HCT116 (cell line): ENCODE measurements at regions not wholly inside any gene's neighbourhood (a gene's known extent, or its start where the extent isn't known, plus 50 kb on each side); places are given as distances from the start of the nearest gene placed in this dataset.

Source experiments
- ATAC-seq: fragments of 200-7000 bp; cut with Tn5 transposase; 2 replicates; pipeline ENCODE4 v1.9.1; 2020; ENCODE audit warnings: mild to moderate bottlenecking, moderate library complexity
- BruUV-seq: library from RNA; stranded (reverse); fragments of 400-500 nt; replicated peaks from 2 replicates; lab custom pipeline; 2021; lab: Mats Ljungman, UMichigan
- CTCF ChIA-PET: fragments of 300-600 bp; sonication (Branson Sonifier 250); formaldehyde crosslinking; loops from one replicate; lab custom pipeline; 2021; ENCODE audit warnings: antibody characterized with exemption; lab: Charles Lee
- POLR2A ChIA-PET: fragments of 300-600, 350-600 bp; sonication (Branson Sonifier 250); formaldehyde crosslinking; loops from one replicate; lab custom pipeline; 2021; ENCODE audit warnings: antibody characterized with exemption; lab: Charles Lee
- RAD21 ChIA-PET, 2 experiments: fragments of 300-600 bp; sonication (Branson Sonifier 250); formaldehyde crosslinking; loops; one replicate each; lab custom pipeline; 2023; ENCODE audit warnings: low total read pairs in 2 of 2; ENCODE audit not compliant: uncharacterized antibody in 2 of 2, unreplicated experiment in 2 of 2, low non-redundant PET in 1 of 2; lab: Charles Lee
- DNase-seq: peaks from one replicate; pipeline ENCODE4 v3.0.0-alpha.2; 2010; ENCODE audit warnings: low read depth, low spot score
- H2AFZ ChIP-seq: fragments of 200-600 bp; shearing (Covaris generic), sonication (generic); 2 replicates; pipeline ENCODE4 v1.6.1; 2017; ENCODE audit warnings: low read depth, mixed run types, mixed read lengths, antibody characterized with exemption, low read length; ENCODE audit not compliant: poor library complexity, severe bottlenecking
- H3K27ac ChIP-seq: 2 replicates; pipeline ENCODE4 v1.5.1; 2012; ENCODE audit warnings: low read depth, low read length
- H3K27me3 ChIP-seq: fragments of 200-600 bp; sonication (generic); 2 replicates; pipeline ENCODE4 v1.6.1; 2016; ENCODE audit warnings: mixed run types, low read length, mixed read lengths; ENCODE audit not compliant: insufficient read depth
- H3K36me3 ChIP-seq, 2 experiments: fragments of 200-500 bp in 1 of 2; fragments of 200-600 bp in 1 of 2; sonication (Bioruptor generic) in 1 of 2; sonication (generic) in 1 of 2; 2 replicates each; pipeline versions ENCODE4 v1.5.1 to v1.6.1; 2014 to 2016; ENCODE audit warnings: low read length in 2 of 2, inconsistent platforms in 1 of 2, mixed read lengths in 1 of 2, mixed run types in 1 of 2; ENCODE audit not compliant: insufficient read depth in 2 of 2, control insufficient read depth in 1 of 2
- H3K4me1 ChIP-seq, 2 experiments: fragments of 200-600 bp in 1 of 2; sonication (generic) in 1 of 2; 2 replicates each; pipeline versions ENCODE4 v1.5.1 to v1.6.1; 2012 to 2017; ENCODE audit warnings: low read length in 2 of 2, inconsistent platforms in 1 of 2, mild to moderate bottlenecking in 1 of 2, mixed read lengths in 1 of 2, mixed run types in 1 of 2, moderate library complexity in 1 of 2; ENCODE audit not compliant: insufficient read depth in 2 of 2, control insufficient read depth in 1 of 2
- H3K4me2 ChIP-seq: fragments of 200-600 bp; sonication (generic); 2 replicates; pipeline ENCODE4 v1.6.1; 2017; ENCODE audit warnings: mixed run types, low read length, mixed read lengths
- H3K4me3 ChIP-seq, 2 experiments: fragments of 200-600 bp in 1 of 2; sonication (generic) in 1 of 2; replicated peaks in 1 of 2; 2 replicates each; pipeline ENCODE4 v1.5.1; 2011 to 2016; ENCODE audit warnings: low read length in 2 of 2, control low read depth in 1 of 2, low read depth in 1 of 2, mild to moderate bottlenecking in 1 of 2, mixed read lengths in 1 of 2, mixed run types in 1 of 2
- H3K79me2 ChIP-seq: fragments of 200-600 bp; sonication (generic); 2 replicates; pipeline ENCODE4 v1.6.1; 2017; ENCODE audit warnings: mild to moderate bottlenecking, mixed run types, low read length, moderate library complexity, mixed read lengths; ENCODE audit not compliant: insufficient read depth
- H3K9ac ChIP-seq: fragments of 200-600 bp; sonication (generic); 2 replicates; pipeline ENCODE4 v1.6.1; 2016; ENCODE audit warnings: low read length, mixed read lengths
- H3K9me2 ChIP-seq: fragments of 200-600 bp; sonication (generic), shearing (Covaris generic); 2 replicates; pipeline ENCODE4 v1.6.1; 2017; ENCODE audit warnings: mixed run types, mild to moderate bottlenecking, moderate library complexity; ENCODE audit not compliant: insufficient read depth
- H3K9me3 ChIP-seq, 2 experiments: fragments of 200-500 bp in 1 of 2; fragments of 200-600 bp in 1 of 2; sonication (Bioruptor generic) in 1 of 2; sonication (generic) in 1 of 2; 2 replicates each; pipeline ENCODE4 v1.6.1; 2014 to 2017; ENCODE audit warnings: low read length in 2 of 2, mixed read lengths in 2 of 2, inconsistent platforms in 1 of 2, low read depth in 1 of 2, mild to moderate bottlenecking in 1 of 2, mixed run types in 1 of 2, moderate library complexity in 1 of 2; ENCODE audit not compliant: control insufficient read depth in 1 of 2, insufficient read depth in 1 of 2
- H4K20me1 ChIP-seq: fragments of 200-600 bp; sonication (generic), shearing (Covaris generic); 2 replicates; pipeline ENCODE4 v1.6.1; 2017; ENCODE audit warnings: mixed run types, mild to moderate bottlenecking, moderate library complexity; ENCODE audit not compliant: insufficient read depth
- CBX3 ChIP-seq: IDR thresholded peaks from 2 replicates; pipeline ENCODE4 v1.6.1; 2012; ENCODE audit warnings: low read depth
- CEBPB ChIP-seq: IDR thresholded peaks from 2 replicates; pipeline ENCODE4 v1.6.1; 2012; ENCODE audit warnings: low read depth
- CTCF ChIP-seq, 3 experiments: fragments of 200-600 bp in 1 of 3; sonication (generic) in 1 of 3; IDR thresholded peaks in 2 of 3; conservative IDR thresholded peaks in 1 of 3; 2 replicates each; pipeline ENCODE4 v1.5.1; 2012 to 2017; ENCODE audit warnings: low read depth in 2 of 3, low read length in 2 of 3, antibody characterized with exemption in 1 of 3, borderline replicate concordance in 1 of 3, control low read depth in 1 of 3, mild to moderate bottlenecking in 1 of 3, mixed read lengths in 1 of 3, mixed run types in 1 of 3, moderate library complexity in 1 of 3; ENCODE audit not compliant: insufficient read depth in 1 of 3
- EGR1 ChIP-seq: IDR thresholded peaks from 2 replicates; pipeline ENCODE4 v1.6.1; 2012; ENCODE audit warnings: low read depth
- ELF1 ChIP-seq: IDR thresholded peaks from 2 replicates; pipeline ENCODE4 v1.6.1; 2012; ENCODE audit warnings: low read depth, borderline replicate concordance
- EZH2phosphoT487 ChIP-seq: fragments of 200-600 bp; IDR thresholded peaks from 2 replicates; pipeline ENCODE4 v1.6.1; 2018; ENCODE audit warnings: antibody characterized with exemption, borderline replicate concordance
- FOSL1 ChIP-seq: IDR thresholded peaks from 2 replicates; pipeline ENCODE4 v1.6.1; 2012; ENCODE audit warnings: low read depth
- JUND ChIP-seq: IDR thresholded peaks from 2 replicates; pipeline ENCODE4 v1.6.1; 2012
- MAX ChIP-seq: IDR thresholded peaks from 2 replicates; pipeline ENCODE4 v1.6.1; 2012
- POLR2A ChIP-seq: IDR thresholded peaks from 2 replicates; pipeline ENCODE4 v1.7.0; 2011; ENCODE audit warnings: borderline replicate concordance; ENCODE audit not compliant: insufficient read depth, insufficient read length; ENCODE audit errors: extremely low read depth
- POLR2AphosphoS5 ChIP-seq: IDR thresholded peaks from 2 replicates; pipeline ENCODE4 v1.6.1; 2011; ENCODE audit warnings: mild to moderate bottlenecking, low read depth, low read length, moderate library complexity
- RAD21 ChIP-seq: IDR thresholded peaks from 2 replicates; pipeline ENCODE4 v1.6.1; 2012; ENCODE audit warnings: low read depth, mild to moderate bottlenecking
- REST ChIP-seq: IDR thresholded peaks from 2 replicates; pipeline ENCODE4 v1.6.1; 2012; ENCODE audit warnings: low read depth
- SIN3A ChIP-seq: IDR thresholded peaks from 2 replicates; pipeline ENCODE4 v1.6.1; 2012; ENCODE audit warnings: low read depth
- SP1 ChIP-seq: IDR thresholded peaks from 2 replicates; pipeline ENCODE4 v1.6.1; 2012; ENCODE audit warnings: low read depth
- SRF ChIP-seq: IDR thresholded peaks from 2 replicates; pipeline ENCODE4 v1.6.1; 2012; ENCODE audit warnings: low read depth
- TCF7L2 ChIP-seq: IDR thresholded peaks from 2 replicates; pipeline ENCODE4 v1.7.0; 2011; ENCODE audit warnings: borderline replicate concordance, inconsistent platforms; ENCODE audit not compliant: insufficient read depth, insufficient read length; ENCODE audit errors: extremely low read depth
- ZBTB33 ChIP-seq: IDR thresholded peaks from 2 replicates; pipeline ENCODE4 v1.6.1; 2011; ENCODE audit warnings: mild to moderate bottlenecking, low read length, moderate library complexity; ENCODE audit not compliant: insufficient replicate concordance; ENCODE audit errors: extremely low read depth
- ZFX ChIP-seq: fragments of 450-650 bp; IDR thresholded peaks from 2 replicates; pipeline ENCODE4 v1.6.1; 2017
- ZNF274 ChIP-seq: fragments of 200-500 bp; sonication (Bioruptor generic); IDR thresholded peaks from 2 replicates; pipeline ENCODE4 v1.6.1; 2014; ENCODE audit warnings: mild to moderate bottlenecking, low read depth, low read length, inconsistent platforms
- intact Hi-C: fragments of 100-400 bp; cut with micrococcal nuclease; formaldehyde crosslinking; loops from 2 replicates; pipeline ENCODE4 v1.10.0; 2022

DNA sequence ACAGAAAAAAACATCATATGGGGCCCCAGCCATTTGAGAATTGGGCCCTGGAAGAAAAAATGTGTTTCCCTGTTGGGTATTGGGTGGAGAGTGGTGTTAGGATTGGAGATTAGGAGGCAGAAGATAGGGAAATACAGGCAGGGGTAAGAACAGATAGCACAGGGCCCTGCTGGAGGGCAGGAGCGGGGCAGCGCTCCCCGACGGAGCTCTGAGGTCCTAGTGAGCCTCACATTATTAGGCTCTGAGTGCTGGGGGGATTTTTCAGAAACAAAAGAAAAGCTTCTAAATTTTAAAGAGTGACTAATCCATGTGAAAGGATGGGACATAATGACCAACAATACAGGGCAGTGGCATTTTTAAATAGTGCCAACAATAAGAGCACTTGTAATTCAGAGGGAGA, 241.2 kb downstream of the SOX2 start (continued):
- no peak for TF ChIP-seq ELF1
- TF ChIP-seq, all 23 proteins: peak for 0

DNA sequence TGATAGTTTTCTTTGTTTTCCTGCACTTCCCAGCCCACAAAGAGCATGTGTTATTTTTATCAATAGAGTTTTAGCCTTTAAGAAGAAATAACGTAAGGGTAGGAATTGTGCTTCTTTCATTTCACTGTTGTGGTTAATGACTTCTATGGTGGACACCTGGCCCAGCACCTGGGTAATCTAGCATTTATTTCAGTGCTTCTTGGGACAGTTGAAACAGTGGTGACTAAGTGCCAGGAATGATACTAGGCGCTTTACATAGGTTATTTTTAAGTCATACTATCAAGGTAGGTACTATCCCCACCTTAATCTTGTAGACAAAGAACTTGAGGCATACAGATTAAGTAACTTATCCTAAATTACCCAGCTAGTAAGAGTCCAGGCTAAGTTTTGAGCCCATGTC, 243.8 kb downstream of the SOX2 start:
- no peaks in the 10 kb centered on the region for H3K36me3 ChIP-seq
- H4K20me1 ChIP-seq: no peaks in the 10 kb centered on the region
- no peaks in the 10 kb centered on the region for H3K4me1 ChIP-seq
- H3K9ac ChIP-seq: no peak overlapping the region
- no peaks in the 10 kb centered on the region for H3K9me3 ChIP-seq
- intact Hi-C loops: no loop called here
- no peak overlapping the region for H3K27ac ChIP-seq
- no TSS peak for BruUV-seq
- POLR2A ChIA-PET: no interaction called here
- no peak overlapping the region for H3K4me2 ChIP-seq
- no peak overlapping the region for H3K4me3 ChIP-seq
- H2AFZ ChIP-seq: no peak overlapping the region
- no peaks in the 10 kb centered on the region for H3K9me2 ChIP-seq
- no peak for ATAC-seq
- RAD21 ChIA-PET: no interaction called here
- no peak for DNase-seq
- CTCF ChIA-PET: no interaction called here
- no peaks in the 10 kb centered on the region for H3K79me2 ChIP-seq
- TF ChIP-seq ZNF274 (no peak), REST (no peak), CEBPB (no peak), CTCF (IDR thresholded peaks at IDR 0.05 in 2 of 3, conservative IDR thresholded peaks at IDR 0.05 in 1 of 3; ENCODE audit: borderline replicate concordance in 1 of 3, insufficient read depth in 1 of 3, low read depth in 2 of 3, low read length in 2 of 3) (no peak), EGR1 (no peak), JUND (no peak), POLR2A (no peak), SP1 (no peak), ZBTB33 (no peak), POLR2AphosphoS5 (no peak), MAX (no peak), ZFX (no peak), EZH2phosphoT487 (no peak), SIN3A (no peak), CBX3 (no peak), SRF (no peak), TCF7L2 (no peak), RAD21 (no peak), FOSL1 (no peak)
- no peaks in the 10 kb centered on the region for H3K27me3 ChIP-seq
